ENCODE measurements at regions not wholly inside any gene's neighbourhood (a gene's known extent, or its start where the extent isn't known, plus 50 kb on each side); places are given as distances from the start of the nearest gene placed in this dataset.

- TF ChIP-seq POLR2A (IDR thresholded peaks at IDR 0.05) = no peak
- TF ChIP-seq CTCF (IDR thresholded peaks at IDR 0.05) = no peak
Measured at GRCh38 chr2:56580242-56580641, 396.5 kb downstream of the CCDC85A start.

Measured in esophagus squamous epithelium (tissue), 4 donors.